Smooth muscle cell (in vitro differentiated cells): ENCODE measurements at regions not wholly inside any gene's neighbourhood (a gene's known extent, or its start where the extent isn't known, plus 50 kb on each side); places are given as distances from the start of the nearest gene placed in this dataset.

Source experiments
- DNase-seq: peaks from one replicate; lab custom pipeline; 2025; ENCODE audit not compliant: unreplicated experiment; lab: John Stamatoyannopoulos, UW
- H2AFZ ChIP-seq: fragments of 200-600 bp; sonication (generic); 2 replicates; pipeline ENCODE4 v1.6.0; 2016; ENCODE audit warnings: antibody characterized with exemption, low read depth, mild to moderate bottlenecking
- H3F3A ChIP-seq: fragments of 200-600 bp; sonication (generic); 2 replicates; pipeline ENCODE4 v1.6.0; 2017; ENCODE audit warnings: antibody characterized with exemption, low read depth
- H3K27ac ChIP-seq: fragments of 200-600 bp; sonication (generic); 2 replicates; pipeline ENCODE4 v1.5.1; 2016; ENCODE audit warnings: low read depth, mild to moderate bottlenecking
- H3K27me3 ChIP-seq: fragments of 200-600 bp; sonication (generic); 2 replicates; pipeline ENCODE4 v1.6.1; 2016; ENCODE audit warnings: low read depth, mild to moderate bottlenecking
- H3K36me3 ChIP-seq: fragments of 200-600 bp; sonication (generic); 2 replicates; pipeline ENCODE4 v1.5.1; 2016; ENCODE audit warnings: low read depth
- H3K4me1 ChIP-seq: fragments of 200-600 bp; sonication (generic); 2 replicates; pipeline ENCODE4 v1.5.1; 2016; ENCODE audit warnings: low read depth
- H3K4me2 ChIP-seq: fragments of 200-600 bp; sonication (generic); 2 replicates; pipeline ENCODE4 v1.6.0; 2016; ENCODE audit warnings: mild to moderate bottlenecking
- H3K4me3 ChIP-seq: fragments of 200-600 bp; sonication (generic); 2 replicates; pipeline ENCODE4 v1.5.1; 2016; ENCODE audit warnings: mild to moderate bottlenecking
- H3K79me2 ChIP-seq: fragments of 200-600 bp; sonication (generic); 2 replicates; pipeline ENCODE4 v1.6.0; 2016; ENCODE audit warnings: low read depth, mild to moderate bottlenecking
- H3K9ac ChIP-seq: fragments of 200-600 bp; sonication (generic); 2 replicates; pipeline ENCODE4 v1.6.0; 2016; ENCODE audit warnings: low read depth
- H3K9me3 ChIP-seq: fragments of 200-600 bp; sonication (generic); replicated peaks from 2 replicates; pipeline ENCODE4 v1.5.1; 2016; ENCODE audit warnings: low read depth
- H4K20me1 ChIP-seq: fragments of 200-600 bp; sonication (generic); 2 replicates; pipeline ENCODE4 v1.6.0; 2016; ENCODE audit warnings: low read depth
- CTCF ChIP-seq: fragments of 200-600 bp; sonication (generic); IDR thresholded peaks from 2 replicates; pipeline ENCODE4 v1.5.1; 2017; ENCODE audit warnings: borderline replicate concordance, mild to moderate bottlenecking, antibody characterized with exemption; ENCODE audit not compliant: insufficient read depth, poor library complexity, severe bottlenecking
- WGBS: methylation state at CpG from one replicate; pipeline ENCODE4 v1.1.7; 2016; ENCODE audit warnings: low lambda C conversion rate; 5-methylcytosine and 5-hydroxymethylcytosine counted together

GRCh38 chr21:15274701-15275485 lies 210.1 kb upstream of the NRIP1 start:
- DNase-seq: no peak
- H3K9ac ChIP-seq: no peak overlapping the region
- H3K9me3 ChIP-seq: no peaks in the 10 kb centered on the region
- H2AFZ ChIP-seq: no peak overlapping the region
- H3K4me2 ChIP-seq: no peak overlapping the region
- TF ChIP-seq CTCF: no peak
- H3F3A ChIP-seq: no peaks in the 10 kb centered on the region
- no peak overlapping the region for H3K4me3 ChIP-seq
- no peaks in the 10 kb centered on the region for H3K27me3 ChIP-seq
- H3K4me1 ChIP-seq: no peaks in the 10 kb centered on the region
- no peaks in the 10 kb centered on the region for H4K20me1 ChIP-seq
- no peak overlapping the region for H3K27ac ChIP-seq
- H3K36me3 ChIP-seq: no peaks in the 10 kb centered on the region
- no peaks in the 10 kb centered on the region for H3K79me2 ChIP-seq
- WGBS: 86% methylated on average over 5 of the region's 5 CpGs

GRCh38 chr21:15275615-15276235 lies 210.9 kb upstream of the NRIP1 start:
- Histone ChIP-seq H3K9me3 (no peaks in the 10 kb centered on the region), H3F3A (no peaks in the 10 kb centered on the region), H3K79me2 (no peaks in the 10 kb centered on the region), H4K20me1 (no peaks in the 10 kb centered on the region), H3K9ac (no peak overlapping the region), H3K4me3 (no peak overlapping the region), H3K27me3 (no peaks in the 10 kb centered on the region), H3K27ac (no peak overlapping the region), H3K36me3 (no peaks in the 10 kb centered on the region), H2AFZ (no peak overlapping the region), H3K4me1 (no peaks in the 10 kb centered on the region), H3K4me2 (no peak overlapping the region)
- no peak for DNase-seq
- TF ChIP-seq CTCF: no peak
- WGBS: 89% methylated on average over 6 of the region's 6 CpGs

- no peaks in the 10 kb centered on the region for H3F3A ChIP-seq
- H4K20me1 ChIP-seq: no peaks in the 10 kb centered on the region
- no peaks in the 10 kb centered on the region for H3K27me3 ChIP-seq
- H2AFZ ChIP-seq: no peak overlapping the region
- H3K4me1 ChIP-seq: no peaks in the 10 kb centered on the region
- WGBS: 88% methylated on average over 2 of the region's 2 CpGs
- H3K9ac ChIP-seq: no peak overlapping the region
- DNase-seq: no peak
- H3K27ac ChIP-seq: no peak overlapping the region
- H3K36me3 ChIP-seq: no peaks in the 10 kb centered on the region
- H3K4me2 ChIP-seq: no peak overlapping the region
- no peaks in the 10 kb centered on the region for H3K79me2 ChIP-seq
- no peak for TF ChIP-seq CTCF
- H3K9me3 ChIP-seq: no peaks in the 10 kb centered on the region
- H3K4me3 ChIP-seq: no peak overlapping the region
These were observed 211.4 kb upstream of the NRIP1 start for GRCh38 chr21:15276243-15276642.

GRCh38 chr21:15277466-15277865 lies 212.7 kb upstream of the NRIP1 start:
- Histone ChIP-seq H2AFZ (no peak overlapping the region), H3K4me2 (no peak overlapping the region), H3K36me3 (no peaks in the 10 kb centered on the region), H3F3A (no peaks in the 10 kb centered on the region), H3K9me3 (no peaks in the 10 kb centered on the region), H3K9ac (no peak overlapping the region), H3K27ac (no peak overlapping the region), H3K79me2 (no peaks in the 10 kb centered on the region), H4K20me1 (no peaks in the 10 kb centered on the region), H3K4me1 (no peaks in the 10 kb centered on the region), H3K4me3 (no peak overlapping the region), H3K27me3 (no peaks in the 10 kb centered on the region)
- no peak for DNase-seq
- TF ChIP-seq CTCF: no peak
